GM18870 (cell line): ENCODE measurements at regions not wholly inside any gene's neighbourhood (a gene's known extent, or its start where the extent isn't known, plus 50 kb on each side); places are given as distances from the start of the nearest gene placed in this dataset.
"Not testable (repeated sequence)": the region's sequence is repeated elsewhere in the genome, so short reads cannot be mapped to it uniquely, and the experiment has no call there.

Experiments
- ATAC-seq: cut with Tn5 transposase; IDR thresholded peaks from one replicate; pipeline ENCODE4 v1.9.1; 2021; ENCODE audit warnings: moderate library complexity; ENCODE audit not compliant: unreplicated experiment

GRCh38 chr9:27800692-27801370 is 227.6 kb upstream of the C9orf72 start:
- no peak for ATAC-seq

GRCh38 chr9:27801545-27801944 is 228.3 kb upstream of the C9orf72 start:
- ATAC-seq = peak; percentile 60

- no peak for ATAC-seq
These were observed 229.1 kb upstream of the C9orf72 start for GRCh38 chr9:27802418-27802817.

GRCh38 chr9:27808864-27809263 is 235.6 kb upstream of the C9orf72 start:
- ATAC-seq = no peak

GRCh38 chr9:27817747-27818146 is 244.5 kb upstream of the C9orf72 start:
- no peak for ATAC-seq

GRCh38 chr9:27818348-27818747 is 245.1 kb upstream of the C9orf72 start:
- no peak for ATAC-seq

- ATAC-seq = no peak
These were observed 255.6 kb upstream of the C9orf72 start for GRCh38 chr9:27828908-27829307.

GRCh38 chr9:27829621-27830020 is 256.3 kb upstream of the C9orf72 start:
- no peak for ATAC-seq

- not testable (repeated sequence) for ATAC-seq
These were observed 258.8 kb upstream of the C9orf72 start for GRCh38 chr9:27832108-27832507.

GRCh38 chr9:27835286-27835685 is 262.0 kb upstream of the C9orf72 start:
- no peak for ATAC-seq

- ATAC-seq = no peak
These were observed 262.5 kb upstream of the C9orf72 start for GRCh38 chr9:27835746-27836145.

- no peak for ATAC-seq
These were observed 263.6 kb upstream of the C9orf72 start for GRCh38 chr9:27836661-27837401.

- ATAC-seq = no peak
These were observed 265.6 kb upstream of the C9orf72 start for GRCh38 chr9:27838876-27839275.

GRCh38 chr9:27839767-27840166 is 266.5 kb upstream of the C9orf72 start:
- ATAC-seq = not testable (repeated sequence)

- no peak for ATAC-seq
These were observed 271.5 kb upstream of the C9orf72 start for GRCh38 chr9:27844797-27845196.

GRCh38 chr9:27847380-27847779 is 274.1 kb upstream of the C9orf72 start:
- ATAC-seq = no peak

GRCh38 chr9:27847818-27848217 is 274.5 kb upstream of the C9orf72 start:
- no peak for ATAC-seq

GRCh38 chr9:27848315-27848714 is 275.0 kb upstream of the C9orf72 start:
- ATAC-seq = no peak

GRCh38 chr9:27851858-27852257 is 278.6 kb upstream of the C9orf72 start:
- ATAC-seq = no peak

GRCh38 chr9:27853529-27853928 is 280.2 kb upstream of the C9orf72 start:
- no peak for ATAC-seq

GRCh38 chr9:27856054-27856453 is 282.8 kb upstream of the C9orf72 start:
- ATAC-seq = no peak

GRCh38 chr9:27856748-27857147 is 283.5 kb upstream of the C9orf72 start:
- ATAC-seq = no peak

- no peak for ATAC-seq
These were observed 288.6 kb upstream of the C9orf72 start for GRCh38 chr9:27861887-27862286.
